ENCODE measurements at regions not wholly inside any gene's neighbourhood (a gene's known extent, or its start where the extent isn't known, plus 50 kb on each side); places are given as distances from the start of the nearest gene placed in this dataset.

- TF ChIP-seq HOXA7 (CRISPR knock-in tag; IDR thresholded peaks at IDR 0.05; ENCODE audit: borderline replicate concordance) (no peak), ZNF292 (tag by site-specific recombination; IDR thresholded peaks at IDR 0.05; ENCODE audit: borderline replicate concordance, low read depth) (no peak), ZNF549 (tag by site-specific recombination; IDR thresholded peaks at IDR 0.05) (no peak), ZBTB21 (tag by site-specific recombination; IDR thresholded peaks at IDR 0.05) (no peak)
- TF ChIP-seq, protein P1, sequence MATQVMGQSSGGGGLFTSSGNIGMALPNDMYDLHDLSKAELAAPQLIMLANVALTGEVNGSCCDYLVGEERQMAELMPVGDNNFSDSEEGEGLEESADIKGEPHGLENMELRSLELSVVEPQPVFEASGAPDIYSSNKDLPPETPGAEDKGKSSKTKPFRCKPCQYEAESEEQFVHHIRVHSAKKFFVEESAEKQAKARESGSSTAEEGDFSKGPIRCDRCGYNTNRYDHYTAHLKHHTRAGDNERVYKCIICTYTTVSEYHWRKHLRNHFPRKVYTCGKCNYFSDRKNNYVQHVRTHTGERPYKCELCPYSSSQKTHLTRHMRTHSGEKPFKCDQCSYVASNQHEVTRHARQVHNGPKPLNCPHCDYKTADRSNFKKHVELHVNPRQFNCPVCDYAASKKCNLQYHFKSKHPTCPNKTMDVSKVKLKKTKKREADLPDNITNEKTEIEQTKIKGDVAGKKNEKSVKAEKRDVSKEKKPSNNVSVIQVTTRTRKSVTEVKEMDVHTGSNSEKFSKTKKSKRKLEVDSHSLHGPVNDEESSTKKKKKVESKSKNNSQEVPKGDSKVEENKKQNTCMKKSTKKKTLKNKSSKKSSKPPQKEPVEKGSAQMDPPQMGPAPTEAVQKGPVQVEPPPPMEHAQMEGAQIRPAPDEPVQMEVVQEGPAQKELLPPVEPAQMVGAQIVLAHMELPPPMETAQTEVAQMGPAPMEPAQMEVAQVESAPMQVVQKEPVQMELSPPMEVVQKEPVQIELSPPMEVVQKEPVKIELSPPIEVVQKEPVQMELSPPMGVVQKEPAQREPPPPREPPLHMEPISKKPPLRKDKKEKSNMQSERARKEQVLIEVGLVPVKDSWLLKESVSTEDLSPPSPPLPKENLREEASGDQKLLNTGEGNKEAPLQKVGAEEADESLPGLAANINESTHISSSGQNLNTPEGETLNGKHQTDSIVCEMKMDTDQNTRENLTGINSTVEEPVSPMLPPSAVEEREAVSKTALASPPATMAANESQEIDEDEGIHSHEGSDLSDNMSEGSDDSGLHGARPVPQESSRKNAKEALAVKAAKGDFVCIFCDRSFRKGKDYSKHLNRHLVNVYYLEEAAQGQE (tag by site-specific recombination; IDR thresholded peaks at IDR 0.05), result no peak
- TF ChIP-seq, protein P2, sequence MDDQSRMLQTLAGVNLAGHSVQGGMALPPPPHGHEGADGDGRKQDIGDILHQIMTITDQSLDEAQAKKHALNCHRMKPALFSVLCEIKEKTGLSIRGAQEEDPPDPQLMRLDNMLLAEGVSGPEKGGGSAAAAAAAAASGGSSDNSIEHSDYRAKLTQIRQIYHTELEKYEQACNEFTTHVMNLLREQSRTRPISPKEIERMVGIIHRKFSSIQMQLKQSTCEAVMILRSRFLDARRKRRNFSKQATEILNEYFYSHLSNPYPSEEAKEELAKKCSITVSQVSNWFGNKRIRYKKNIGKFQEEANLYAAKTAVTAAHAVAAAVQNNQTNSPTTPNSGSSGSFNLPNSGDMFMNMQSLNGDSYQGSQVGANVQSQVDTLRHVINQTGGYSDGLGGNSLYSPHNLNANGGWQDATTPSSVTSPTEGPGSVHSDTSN (CRISPR knock-in tag; IDR thresholded peaks at IDR 0.05), result no peak
- TF ChIP-seq, protein P3, sequence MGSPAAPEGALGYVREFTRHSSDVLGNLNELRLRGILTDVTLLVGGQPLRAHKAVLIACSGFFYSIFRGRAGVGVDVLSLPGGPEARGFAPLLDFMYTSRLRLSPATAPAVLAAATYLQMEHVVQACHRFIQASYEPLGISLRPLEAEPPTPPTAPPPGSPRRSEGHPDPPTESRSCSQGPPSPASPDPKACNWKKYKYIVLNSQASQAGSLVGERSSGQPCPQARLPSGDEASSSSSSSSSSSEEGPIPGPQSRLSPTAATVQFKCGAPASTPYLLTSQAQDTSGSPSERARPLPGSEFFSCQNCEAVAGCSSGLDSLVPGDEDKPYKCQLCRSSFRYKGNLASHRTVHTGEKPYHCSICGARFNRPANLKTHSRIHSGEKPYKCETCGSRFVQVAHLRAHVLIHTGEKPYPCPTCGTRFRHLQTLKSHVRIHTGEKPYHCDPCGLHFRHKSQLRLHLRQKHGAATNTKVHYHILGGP (tag by site-specific recombination; IDR thresholded peaks at IDR 0.05), result no peak
Observed at GRCh38 chr1:209134001-209134400, 449.5 kb upstream of the CAMK1G start.
